Suppressor macrophage treated with lipopolysaccharide for 4 hours (primary cell): ENCODE measurements at regions not wholly inside any gene's neighbourhood (a gene's known extent, or its start where the extent isn't known, plus 50 kb on each side); places are given as distances from the start of the nearest gene placed in this dataset.

Experiments used
- DNase-seq: peaks from one replicate; pipeline ENCODE4 v3.0.0-alpha.2; 2020

GRCh38 chr14:26773906-26774593 is 176.2 kb upstream of the NOVA1 start:
- DNase-seq: no peak

- no peak for DNase-seq
Measured at GRCh38 chr14:26775765-26776563, 178.1 kb upstream of the NOVA1 start.

GRCh38 chr14:26791117-26791806 is 193.4 kb upstream of the NOVA1 start:
- no peak for DNase-seq

GRCh38 chr14:26794731-26795130 is 196.9 kb upstream of the NOVA1 start:
- no peak for DNase-seq

- DNase-seq: no peak
Measured at GRCh38 chr14:26808407-26808806, 210.6 kb upstream of the NOVA1 start.

- DNase-seq: no peak
Measured at GRCh38 chr14:26810631-26811030, 212.8 kb upstream of the NOVA1 start.

- no peak for DNase-seq
Measured at GRCh38 chr14:26811756-26812305, 214.0 kb upstream of the NOVA1 start.

- DNase-seq: no peak
Measured at GRCh38 chr14:26820138-26820537, 222.3 kb upstream of the NOVA1 start.

GRCh38 chr14:26820572-26820971 is 222.7 kb upstream of the NOVA1 start:
- no peak for DNase-seq

- DNase-seq: no peak
Measured at GRCh38 chr14:26828741-26829140, 230.9 kb upstream of the NOVA1 start.

- no peak for DNase-seq
Measured at GRCh38 chr14:26833621-26834176, 235.9 kb upstream of the NOVA1 start.

- no peak for DNase-seq
Measured at GRCh38 chr14:26835979-26836570, 238.2 kb upstream of the NOVA1 start.

- DNase-seq: no peak
Measured at GRCh38 chr14:26839481-26839880, 241.6 kb upstream of the NOVA1 start.

- DNase-seq: no peak
Measured at GRCh38 chr14:26841326-26841725, 243.5 kb upstream of the NOVA1 start.

GRCh38 chr14:26841920-26842741 is 244.3 kb upstream of the NOVA1 start:
- no peak for DNase-seq

GRCh38 chr14:26845151-26845818 is 247.5 kb upstream of the NOVA1 start:
- DNase-seq: no peak

- DNase-seq: no peak
Measured at GRCh38 chr14:26846388-26846787, 248.6 kb upstream of the NOVA1 start.

- DNase-seq: no peak
Measured at GRCh38 chr14:26849514-26849913, 251.7 kb upstream of the NOVA1 start.

- no peak for DNase-seq
Measured at GRCh38 chr14:26851793-26852192, 254.0 kb upstream of the NOVA1 start.

- DNase-seq: no peak
Measured at GRCh38 chr14:26855077-26855753, 257.4 kb upstream of the NOVA1 start.
